ENCODE measurements at regions not wholly inside any gene's neighbourhood (a gene's known extent, or its start where the extent isn't known, plus 50 kb on each side); places are given as distances from the start of the nearest gene placed in this dataset.

- no peak overlapping the region for H3K4me3 ChIP-seq (ENCODE audit: low read depth, low read length)
- no peak for DNase-seq (ENCODE audit: low read depth)
- TF ChIP-seq MYC (IDR thresholded peaks at IDR 0.05; ENCODE audit: low read depth, low read length) = no peak
- TF ChIP-seq, protein P1, sequence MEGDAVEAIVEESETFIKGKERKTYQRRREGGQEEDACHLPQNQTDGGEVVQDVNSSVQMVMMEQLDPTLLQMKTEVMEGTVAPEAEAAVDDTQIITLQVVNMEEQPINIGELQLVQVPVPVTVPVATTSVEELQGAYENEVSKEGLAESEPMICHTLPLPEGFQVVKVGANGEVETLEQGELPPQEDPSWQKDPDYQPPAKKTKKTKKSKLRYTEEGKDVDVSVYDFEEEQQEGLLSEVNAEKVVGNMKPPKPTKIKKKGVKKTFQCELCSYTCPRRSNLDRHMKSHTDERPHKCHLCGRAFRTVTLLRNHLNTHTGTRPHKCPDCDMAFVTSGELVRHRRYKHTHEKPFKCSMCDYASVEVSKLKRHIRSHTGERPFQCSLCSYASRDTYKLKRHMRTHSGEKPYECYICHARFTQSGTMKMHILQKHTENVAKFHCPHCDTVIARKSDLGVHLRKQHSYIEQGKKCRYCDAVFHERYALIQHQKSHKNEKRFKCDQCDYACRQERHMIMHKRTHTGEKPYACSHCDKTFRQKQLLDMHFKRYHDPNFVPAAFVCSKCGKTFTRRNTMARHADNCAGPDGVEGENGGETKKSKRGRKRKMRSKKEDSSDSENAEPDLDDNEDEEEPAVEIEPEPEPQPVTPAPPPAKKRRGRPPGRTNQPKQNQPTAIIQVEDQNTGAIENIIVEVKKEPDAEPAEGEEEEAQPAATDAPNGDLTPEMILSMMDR (IDR thresholded peaks at IDR 0.05; ENCODE audit: low read depth, low read length) = no peak
- TF ChIP-seq, protein P2, sequence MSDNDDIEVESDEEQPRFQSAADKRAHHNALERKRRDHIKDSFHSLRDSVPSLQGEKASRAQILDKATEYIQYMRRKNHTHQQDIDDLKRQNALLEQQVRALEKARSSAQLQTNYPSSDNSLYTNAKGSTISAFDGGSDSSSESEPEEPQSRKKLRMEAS (IDR thresholded peaks at IDR 0.05; ENCODE audit: low read depth, low read length) = no peak
- no peak for TF ChIP-seq POLR2A (IDR thresholded peaks at IDR 0.05; ENCODE audit: extremely low read depth, insufficient read length)
Observed at GRCh38 chr21:38183961-38184360, 72.8 kb upstream of the KCNJ15 start.

- DNase-seq (ENCODE audit: low read depth) = no peak
- TF ChIP-seq MYC (IDR thresholded peaks at IDR 0.05; ENCODE audit: low read depth, low read length) (no peak), POLR2A (IDR thresholded peaks at IDR 0.05; ENCODE audit: extremely low read depth, insufficient read length) (no peak)
- TF ChIP-seq, protein P2 (IDR thresholded peaks at IDR 0.05; ENCODE audit: low read depth, low read length) = no peak
- TF ChIP-seq, protein P1 (IDR thresholded peaks at IDR 0.05; ENCODE audit: low read depth, low read length) = no peak
- H3K4me3 ChIP-seq (ENCODE audit: low read depth, low read length) = no peak overlapping the region
Observed at GRCh38 chr21:38186661-38187270, 70.0 kb upstream of the KCNJ15 start.

DNA sequence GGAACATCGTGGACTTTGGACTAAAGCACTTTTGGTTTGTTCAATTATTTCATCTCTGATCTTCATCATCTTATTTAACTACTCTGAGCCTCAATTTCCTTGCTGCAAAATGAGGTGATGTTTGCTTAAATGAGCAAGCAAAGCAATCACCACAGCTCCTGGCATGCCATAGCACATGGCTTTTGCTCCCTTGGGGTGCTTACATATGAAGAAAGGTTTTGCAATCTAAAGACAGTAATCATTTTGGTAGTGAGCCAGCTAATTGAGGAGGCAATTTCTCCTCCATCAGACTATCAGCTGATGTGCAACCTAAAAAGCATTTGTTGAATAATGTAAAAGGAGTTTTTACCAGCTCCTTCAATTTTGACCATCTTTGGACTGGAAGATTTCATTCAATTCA is 68.8 kb upstream of the KCNJ15 start:
- TF ChIP-seq MYC (IDR thresholded peaks at IDR 0.05; ENCODE audit: low read depth, low read length) (no peak), POLR2A (IDR thresholded peaks at IDR 0.05; ENCODE audit: extremely low read depth, insufficient read length) (no peak)
- TF ChIP-seq, protein P1 (IDR thresholded peaks at IDR 0.05; ENCODE audit: low read depth, low read length) = no peak
- TF ChIP-seq, protein P2 (IDR thresholded peaks at IDR 0.05; ENCODE audit: low read depth, low read length) = no peak
- no peak overlapping the region for H3K4me3 ChIP-seq (ENCODE audit: low read depth, low read length)
- no peak for DNase-seq (ENCODE audit: low read depth)

GRCh38 chr21:38196036-38196435 is 60.8 kb upstream of the KCNJ15 start:
- H3K4me3 ChIP-seq (ENCODE audit: low read depth, low read length) = no peak overlapping the region
- TF ChIP-seq, protein P1 (IDR thresholded peaks at IDR 0.05; ENCODE audit: low read depth, low read length) = no peak
- TF ChIP-seq, protein P2 (IDR thresholded peaks at IDR 0.05; ENCODE audit: low read depth, low read length) = no peak
- TF ChIP-seq POLR2A (IDR thresholded peaks at IDR 0.05; ENCODE audit: extremely low read depth, insufficient read length) = no peak
- no peak for TF ChIP-seq MYC (IDR thresholded peaks at IDR 0.05; ENCODE audit: low read depth, low read length)
- peak; percentile 9 for DNase-seq (ENCODE audit: low read depth)

GRCh38 chr21:38202811-38203210 is 54.0 kb upstream of the KCNJ15 start:
- peak; percentile 25 for DNase-seq (ENCODE audit: low read depth)
- TF ChIP-seq, protein P1 (IDR thresholded peaks at IDR 0.05; ENCODE audit: low read depth, low read length) = no peak
- no peak overlapping the region for H3K4me3 ChIP-seq (ENCODE audit: low read depth, low read length)

- TF ChIP-seq, protein P2 (IDR thresholded peaks at IDR 0.05; ENCODE audit: low read depth, low read length) = no peak
- H3K4me3 ChIP-seq (ENCODE audit: low read depth, low read length) = no peak overlapping the region
- no peak for DNase-seq (ENCODE audit: low read depth)
Observed at GRCh38 chr21:38203229-38203628, 53.6 kb upstream of the KCNJ15 start.

All from NB4 (cell line).